ENCODE measurements at regions not wholly inside any gene's neighbourhood (a gene's known extent, or its start where the extent isn't known, plus 50 kb on each side); places are given as distances from the start of the nearest gene placed in this dataset.
"Not testable (repeated sequence)": the region's sequence is repeated elsewhere in the genome, so short reads cannot be mapped to it uniquely, and the experiment has no call there.

DNA sequence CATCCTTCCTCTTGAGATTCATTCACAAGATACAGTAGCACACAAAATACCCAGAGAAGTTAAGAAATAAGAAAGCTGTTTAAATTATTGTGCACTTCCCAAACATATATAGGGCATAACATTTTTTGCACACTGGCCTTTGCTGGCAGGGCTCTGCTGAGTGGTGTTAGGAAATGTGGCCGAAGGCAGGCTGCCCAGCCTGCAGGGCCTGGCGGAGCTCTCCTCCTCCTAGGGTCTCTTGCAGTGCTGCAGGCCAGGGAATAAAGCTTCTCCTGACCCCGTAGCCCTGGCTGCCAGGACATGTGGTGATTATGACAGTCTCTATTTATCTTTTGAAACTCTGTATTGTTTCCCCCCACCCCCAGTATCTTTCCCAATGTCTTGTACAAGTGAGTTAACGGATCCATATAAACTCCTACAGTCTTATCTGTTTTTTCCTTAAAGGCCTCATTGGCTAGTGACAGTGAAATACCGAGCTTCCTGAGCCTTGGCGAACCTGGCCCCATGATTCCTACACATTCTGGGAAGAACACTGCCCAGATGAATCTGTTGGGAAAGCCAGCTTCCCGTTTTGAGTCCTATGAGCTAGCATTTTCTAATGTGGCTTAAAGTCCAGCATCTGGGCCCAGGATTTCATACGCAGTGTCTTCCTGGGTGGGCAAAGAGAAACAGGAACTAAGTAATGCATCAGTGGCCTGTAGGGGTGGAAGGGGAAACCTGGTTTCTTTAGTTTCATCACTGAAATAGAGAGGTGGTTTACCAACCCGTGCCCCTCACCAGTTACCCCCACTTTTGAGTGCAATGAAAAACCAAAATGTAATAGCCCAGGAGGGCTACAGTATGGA lies 310.3 kb downstream of the BCL2L11 start:
- POLR2A ChIA-PET; intact Hi-C loops (cut with micrococcal nuclease); H3K4me1 ChIP-seq (ENCODE audit: control insufficient read depth in 2 of 2, insufficient read depth in 2 of 2, low read length in 2 of 2); H3K4me3 Mint-ChIP-seq; H3K4me3 ChIP-seq (ENCODE audit: low read length); H3K27me3 Mint-ChIP-seq; H3K27me3 ChIP-seq (ENCODE audit: control insufficient read depth in 2 of 2, insufficient read depth in 2 of 2, low read length in 2 of 2); H3K9me3 Mint-ChIP-seq; CTCF ChIA-PET; H3K9me3 ChIP-seq (ENCODE audit: control insufficient read depth in 2 of 3, low read length in 3 of 3); H3K27ac Mint-ChIP-seq; DNase-seq; H3K27ac ChIP-seq (ENCODE audit: low read depth, low read length); H3K36me3 ChIP-seq (ENCODE audit: control insufficient read depth in 2 of 3, insufficient read depth in 3 of 3, low read length in 3 of 3): not testable (repeated sequence)
- peaks cover 0 to 21% (median 0%) of the 10 kb centered on the region in 5 donors for H3K36me3 Mint-ChIP-seq
- peaks cover 0 to 39% (median 4%) of the 10 kb centered on the region in 7 donors for H3K4me1 Mint-ChIP-seq
- ATAC-seq = peak; percentile 48

DNA sequence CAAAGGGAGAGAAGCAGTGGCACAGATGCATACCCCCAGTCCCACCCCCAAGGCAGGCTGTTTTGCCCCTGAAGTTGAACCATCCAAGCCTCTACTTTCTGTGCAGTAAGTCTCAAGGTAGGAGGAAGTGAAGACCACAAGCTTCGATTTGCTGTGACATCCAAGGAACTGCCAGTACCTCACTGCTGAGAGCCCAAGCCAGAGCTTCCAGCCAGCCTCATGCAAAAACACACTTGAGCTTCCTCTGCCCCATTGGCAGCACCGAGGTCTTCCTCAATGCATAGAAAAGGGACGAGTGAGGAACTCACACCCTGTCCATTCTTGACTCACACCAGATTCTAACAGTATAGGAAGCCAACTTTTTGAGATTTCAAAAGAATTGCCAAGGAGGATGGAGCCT lies 311.7 kb downstream of the BCL2L11 start:
- H3K9me3 Mint-ChIP-seq; H3K27me3 ChIP-seq (ENCODE audit: control insufficient read depth in 2 of 2, insufficient read depth in 2 of 2, low read length in 2 of 2); CTCF ChIA-PET; H3K27ac ChIP-seq (ENCODE audit: low read depth, low read length); H3K36me3 ChIP-seq (ENCODE audit: control insufficient read depth in 2 of 3, insufficient read depth in 3 of 3, low read length in 3 of 3); intact Hi-C loops (cut with micrococcal nuclease); H3K9me3 ChIP-seq (ENCODE audit: control insufficient read depth in 2 of 3, low read length in 3 of 3); H3K4me3 ChIP-seq (ENCODE audit: low read length); POLR2A ChIA-PET; H3K4me1 ChIP-seq (ENCODE audit: control insufficient read depth in 2 of 2, insufficient read depth in 2 of 2, low read length in 2 of 2); H3K27me3 Mint-ChIP-seq: not testable (repeated sequence)
- Mint-ChIP-seq H3K27ac (peak overlapping the region in 1 of 9 donors; percentile 66), H3K4me1 (peaks cover 0 to 32% (median 4%) of the 10 kb centered on the region in 7 donors), H3K36me3 (peaks cover 0 to 18% (median 0%) of the 10 kb centered on the region in 5 donors), H3K4me3 (peak overlapping the region in 2 of 10 donors; percentile 4 to 44)
- DNase-seq = peak in 1 of 9 donors; percentile 8
- peak; percentile 39 for ATAC-seq

DNA sequence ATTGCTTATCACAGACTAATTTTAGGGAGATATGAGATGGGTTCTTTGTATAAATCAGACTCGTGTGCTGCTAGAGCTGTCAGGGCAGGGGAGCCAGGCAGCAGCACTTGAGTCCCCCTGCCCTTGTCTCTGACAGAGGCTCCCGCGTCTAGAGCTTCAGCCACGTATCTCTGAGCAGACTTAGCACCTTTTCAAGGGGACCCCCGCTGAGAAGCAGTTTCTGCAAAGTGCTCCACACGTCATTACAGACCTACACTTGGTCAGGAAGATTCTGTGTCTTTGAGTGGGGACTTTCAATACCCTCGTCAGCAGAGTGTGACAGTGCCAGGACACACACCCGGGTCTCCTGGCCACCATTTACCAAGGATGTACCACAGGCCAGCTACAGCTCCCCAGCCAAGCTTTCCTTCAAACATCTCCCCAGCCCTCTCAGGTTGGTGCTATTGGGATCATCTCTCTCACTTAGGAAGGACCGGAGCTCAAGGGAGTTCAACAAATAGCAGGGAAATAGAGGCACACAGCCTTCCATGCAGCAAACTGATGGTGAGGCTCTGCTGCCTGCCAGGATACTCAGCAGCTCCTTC lies 312.3 kb downstream of the BCL2L11 start:
- DNase-seq; H3K36me3 ChIP-seq (ENCODE audit: control insufficient read depth in 2 of 3, insufficient read depth in 3 of 3, low read length in 3 of 3); H3K4me1 ChIP-seq (ENCODE audit: control insufficient read depth in 2 of 2, insufficient read depth in 2 of 2, low read length in 2 of 2); intact Hi-C loops (cut with micrococcal nuclease); H3K9me3 ChIP-seq (ENCODE audit: control insufficient read depth in 2 of 3, low read length in 3 of 3); POLR2A ChIA-PET; H3K9me3 Mint-ChIP-seq; H3K27me3 ChIP-seq (ENCODE audit: control insufficient read depth in 2 of 2, insufficient read depth in 2 of 2, low read length in 2 of 2); H3K4me3 Mint-ChIP-seq; H3K4me3 ChIP-seq (ENCODE audit: low read length); H3K27me3 Mint-ChIP-seq; H3K27ac ChIP-seq (ENCODE audit: low read depth, low read length); H3K27ac Mint-ChIP-seq; CTCF ChIA-PET: not testable (repeated sequence)
- peaks cover 0 to 32% (median 4%) of the 10 kb centered on the region in 7 donors for H3K4me1 Mint-ChIP-seq
- ATAC-seq = peak; percentile 30
- H3K36me3 Mint-ChIP-seq = peaks cover 0 to 15% (median 0%) of the 10 kb centered on the region in 5 donors

DNA sequence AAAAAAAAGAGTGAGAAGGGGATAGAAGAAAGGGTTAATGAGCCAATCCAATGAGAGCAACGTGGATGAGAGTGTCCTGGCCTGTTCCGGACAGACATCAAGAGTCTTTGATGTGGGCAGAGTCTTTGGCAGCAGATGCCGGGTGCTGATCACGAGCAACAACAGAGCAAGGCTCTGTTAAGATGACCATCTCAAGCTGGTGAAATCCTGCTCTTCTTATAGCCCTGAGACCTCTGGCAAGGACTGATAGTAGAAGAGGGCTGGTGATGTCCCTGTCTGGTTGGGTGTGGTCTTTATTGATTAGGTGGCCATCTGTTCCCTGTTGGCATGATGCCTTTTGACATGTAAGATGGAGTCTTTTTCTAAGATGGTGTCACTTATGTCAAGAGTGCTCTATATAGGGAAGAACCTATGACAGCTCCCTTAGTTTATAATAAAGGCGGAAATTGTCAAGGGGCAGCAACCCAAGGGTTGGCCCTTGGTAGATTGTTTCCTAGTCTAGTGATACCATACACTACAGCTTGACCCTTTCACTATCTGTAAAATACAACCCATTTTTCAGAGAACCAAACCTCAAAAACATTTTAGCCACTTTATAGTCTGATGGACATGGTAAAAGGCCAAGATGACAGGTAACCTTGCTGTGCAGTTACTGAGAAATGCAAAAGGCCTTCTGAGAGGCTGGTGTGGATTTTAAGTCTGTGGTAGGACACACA lies 313.3 kb downstream of the BCL2L11 start:
- H3K27ac ChIP-seq (ENCODE audit: low read depth, low read length); H3K27me3 Mint-ChIP-seq; H3K27me3 ChIP-seq (ENCODE audit: control insufficient read depth in 2 of 2, insufficient read depth in 2 of 2, low read length in 2 of 2); H3K9me3 ChIP-seq (ENCODE audit: control insufficient read depth in 2 of 3, low read length in 3 of 3); H3K4me3 ChIP-seq (ENCODE audit: low read length); H3K36me3 Mint-ChIP-seq; H3K4me3 Mint-ChIP-seq; H3K9me3 Mint-ChIP-seq; H3K4me1 ChIP-seq (ENCODE audit: control insufficient read depth in 2 of 2, insufficient read depth in 2 of 2, low read length in 2 of 2); CTCF ChIA-PET; POLR2A ChIA-PET; H3K36me3 ChIP-seq (ENCODE audit: control insufficient read depth in 2 of 3, insufficient read depth in 3 of 3, low read length in 3 of 3); DNase-seq; intact Hi-C loops (cut with micrococcal nuclease); ATAC-seq: not testable (repeated sequence)
- Mint-ChIP-seq H3K4me1 (peaks cover 0 to 27% (median 4%) of the 10 kb centered on the region in 7 donors), H3K27ac (peak overlapping the region in 1 of 9 donors; percentile 71)

DNA sequence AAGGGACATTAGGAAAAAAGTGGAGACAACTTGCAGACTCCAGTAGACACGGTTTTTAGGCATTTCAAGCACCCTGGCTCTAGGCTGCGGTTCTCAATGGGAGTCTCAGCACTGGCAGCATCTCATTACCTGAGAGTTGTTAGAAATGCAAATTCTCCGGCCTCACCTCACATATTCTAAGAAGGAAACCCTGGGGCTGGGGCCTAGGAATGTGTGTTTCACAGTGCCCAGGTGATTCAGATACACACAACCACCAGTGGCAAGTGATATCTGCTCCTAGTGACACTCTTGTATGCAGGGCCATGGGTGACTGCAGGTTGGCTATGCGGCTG lies 313.9 kb downstream of the BCL2L11 start:
- intact Hi-C loops (cut with micrococcal nuclease) = not testable (repeated sequence)

DNA sequence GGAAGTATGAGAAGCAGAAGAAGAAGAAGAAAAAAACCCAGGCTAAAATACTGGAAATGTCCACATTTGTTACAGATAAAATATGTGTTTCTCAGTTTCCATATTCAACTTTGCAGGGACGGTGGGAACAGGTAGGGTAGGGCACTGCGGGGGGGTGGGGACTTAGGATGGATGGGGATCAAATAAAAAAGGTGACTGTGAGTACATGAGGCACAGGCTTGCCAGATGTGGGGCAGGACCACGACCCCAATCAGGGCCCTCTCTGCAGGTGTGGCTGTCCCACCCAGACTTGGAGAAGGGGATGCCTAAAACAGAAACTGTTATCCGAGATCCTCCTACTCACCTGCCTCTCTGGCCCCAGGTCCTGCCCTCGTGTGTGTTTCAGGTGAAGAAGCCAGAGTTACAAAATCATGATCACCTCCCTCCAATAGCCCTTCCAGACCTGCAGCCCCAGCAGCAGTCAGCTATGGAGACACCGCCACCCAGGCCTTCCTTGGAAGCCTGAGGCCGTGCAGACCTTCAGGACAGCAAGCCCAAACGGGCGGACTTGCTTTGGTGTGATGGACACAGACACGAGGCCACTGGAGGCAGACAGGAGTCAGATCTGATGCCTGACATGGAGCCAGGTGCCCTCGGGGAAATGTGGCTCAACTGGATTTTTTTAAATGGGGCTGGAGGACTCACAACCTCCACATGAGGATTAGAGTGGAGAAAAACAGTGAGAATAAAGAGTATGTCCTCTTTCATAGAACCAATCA lies 315.0 kb downstream of the BCL2L11 start:
- H3K9me3 Mint-ChIP-seq; H3K4me3 ChIP-seq (ENCODE audit: low read length); H3K27ac Mint-ChIP-seq; H3K36me3 ChIP-seq (ENCODE audit: control insufficient read depth in 2 of 3, insufficient read depth in 3 of 3, low read length in 3 of 3); CTCF ChIA-PET; ATAC-seq; H3K9me3 ChIP-seq (ENCODE audit: control insufficient read depth in 2 of 3, low read length in 3 of 3); intact Hi-C loops (cut with micrococcal nuclease); POLR2A ChIA-PET; H3K27ac ChIP-seq (ENCODE audit: low read depth, low read length); DNase-seq; H3K27me3 Mint-ChIP-seq; H3K27me3 ChIP-seq (ENCODE audit: control insufficient read depth in 2 of 2, insufficient read depth in 2 of 2, low read length in 2 of 2); H3K4me1 ChIP-seq (ENCODE audit: control insufficient read depth in 2 of 2, insufficient read depth in 2 of 2, low read length in 2 of 2); H3K36me3 Mint-ChIP-seq; H3K4me3 Mint-ChIP-seq: not testable (repeated sequence)
- peaks cover 0 to 27% (median 4%) of the 10 kb centered on the region in 7 donors for H3K4me1 Mint-ChIP-seq

More for the DNA sequence above, 313.9 kb downstream of the BCL2L11 start:
- H3K36me3 Mint-ChIP-seq; H3K9me3 Mint-ChIP-seq; H3K27me3 Mint-ChIP-seq; H3K27ac ChIP-seq (ENCODE audit: low read depth, low read length); DNase-seq; CTCF ChIA-PET; H3K4me1 ChIP-seq (ENCODE audit: control insufficient read depth in 2 of 2, insufficient read depth in 2 of 2, low read length in 2 of 2); H3K36me3 ChIP-seq (ENCODE audit: control insufficient read depth in 2 of 3, insufficient read depth in 3 of 3, low read length in 3 of 3); ATAC-seq; H3K9me3 ChIP-seq (ENCODE audit: control insufficient read depth in 2 of 3, low read length in 3 of 3); H3K27ac Mint-ChIP-seq; POLR2A ChIA-PET; H3K4me3 Mint-ChIP-seq; H3K27me3 ChIP-seq (ENCODE audit: control insufficient read depth in 2 of 2, insufficient read depth in 2 of 2, low read length in 2 of 2); H3K4me3 ChIP-seq (ENCODE audit: low read length): not testable (repeated sequence)
- H3K4me1 Mint-ChIP-seq = peaks cover 0 to 24% (median 4%) of the 10 kb centered on the region in 7 donors
